Hippocampal formation (tissue), 2 donors: ENCODE measurements at regions not wholly inside any gene's neighbourhood (a gene's known extent, or its start where the extent isn't known, plus 50 kb on each side); places are given as distances from the start of the nearest gene placed in this dataset.

ENCODE experiments used
- DNase-seq, 2 donors: peaks; one replicate each; lab custom pipeline; 2025; lab: John Stamatoyannopoulos, UW

GRCh38 chr4:104795264-104795939, 300.7 kb upstream of the CXXC4 start:
- DNase-seq = no peak

GRCh38 chr4:104811727-104812126, 317.0 kb upstream of the CXXC4 start:
- DNase-seq = no peak

- no peak for DNase-seq
These were observed 321.0 kb upstream of the CXXC4 start for GRCh38 chr4:104815665-104816064.

- DNase-seq = no peak
These were observed 323.9 kb upstream of the CXXC4 start for GRCh38 chr4:104818579-104818978.

- DNase-seq = no peak
These were observed 320.5 kb upstream of the TET2 start for GRCh38 chr4:104826171-104826570.

- no peak for DNase-seq
These were observed 316.9 kb upstream of the TET2 start for GRCh38 chr4:104829761-104830160.

GRCh38 chr4:104848597-104849225, 298.0 kb upstream of the TET2 start:
- no peak for DNase-seq

- DNase-seq = no peak
These were observed 287.0 kb upstream of the TET2 start for GRCh38 chr4:104859601-104860237.

- peak; percentile 41 to 78 for DNase-seq
These were observed 286.2 kb upstream of the TET2 start for GRCh38 chr4:104860238-104861123.

- DNase-seq = no peak
These were observed 279.9 kb upstream of the TET2 start for GRCh38 chr4:104866809-104867208.

- no peak for DNase-seq
These were observed 278.1 kb upstream of the TET2 start for GRCh38 chr4:104868533-104868932.

- no peak for DNase-seq
These were observed 277.7 kb upstream of the TET2 start for GRCh38 chr4:104868958-104869357.

GRCh38 chr4:104869831-104870230, 276.8 kb upstream of the TET2 start:
- no peak for DNase-seq

- DNase-seq = no peak
These were observed 276.0 kb upstream of the TET2 start for GRCh38 chr4:104870495-104871233.

- no peak for DNase-seq
These were observed 267.7 kb upstream of the TET2 start for GRCh38 chr4:104878936-104879335.

GRCh38 chr4:104879367-104879766, 267.3 kb upstream of the TET2 start:
- DNase-seq = no peak

- no peak for DNase-seq
These were observed 266.8 kb upstream of the TET2 start for GRCh38 chr4:104879854-104880253.

- DNase-seq = no peak
These were observed 265.4 kb upstream of the TET2 start for GRCh38 chr4:104881136-104881886.

GRCh38 chr4:104890598-104891275, 255.9 kb upstream of the TET2 start:
- DNase-seq = no peak
